Mesendoderm (in vitro differentiated cells): ENCODE measurements at regions not wholly inside any gene's neighbourhood (a gene's known extent, or its start where the extent isn't known, plus 50 kb on each side); places are given as distances from the start of the nearest gene placed in this dataset.

ENCODE experiments used
- DNase-seq: peaks from one replicate; pipeline ENCODE4 v3.0.0; 2013
- H2AK5ac ChIP-seq: 2 replicates; pipeline ENCODE4 v1.6.1; 2013; ENCODE audit warnings: low read length, inconsistent platforms
- H2BK120ac ChIP-seq: 2 replicates; pipeline ENCODE4 v1.6.1; 2013; ENCODE audit warnings: low read depth, mild to moderate bottlenecking, low read length, moderate library complexity, mixed read lengths
- H2BK15ac ChIP-seq: replicated peaks from 2 replicates; pipeline ENCODE4 v1.6.1; 2013; ENCODE audit warnings: low read depth, mild to moderate bottlenecking, moderate library complexity
- H2BK5ac ChIP-seq: 2 replicates; pipeline ENCODE4 v1.6.1; 2013; ENCODE audit warnings: low read length, inconsistent platforms
- H3K18ac ChIP-seq: 2 replicates; pipeline ENCODE4 v1.6.1; 2013; ENCODE audit warnings: mild to moderate bottlenecking, low read length, mixed read lengths
- H3K23ac ChIP-seq: one replicate; pipeline ENCODE4 v1.6.1; 2013; ENCODE audit warnings: low read length
- H3K27ac ChIP-seq: 2 replicates; pipeline ENCODE4 v1.5.1; 2013; ENCODE audit warnings: low read depth, mild to moderate bottlenecking, inconsistent platforms, low read length, moderate library complexity
- H3K27me3 ChIP-seq: 2 replicates; pipeline ENCODE4 v1.6.1; 2013; ENCODE audit warnings: low read length, control low read depth, mild to moderate bottlenecking, inconsistent platforms; ENCODE audit not compliant: insufficient read depth, poor library complexity
- H3K36me3 ChIP-seq: 2 replicates; pipeline ENCODE4 v1.6.1; 2013; ENCODE audit warnings: low read length, inconsistent platforms; ENCODE audit not compliant: control insufficient read depth, insufficient read depth
- H3K4ac ChIP-seq: one replicate; pipeline ENCODE4 v1.6.1; 2013; ENCODE audit warnings: low read depth, mild to moderate bottlenecking, low read length, moderate library complexity
- H3K4me1 ChIP-seq: 2 replicates; pipeline ENCODE4 v1.6.1; 2013; ENCODE audit warnings: low read depth, low read length, inconsistent platforms; ENCODE audit not compliant: control insufficient read depth
- H3K4me2 ChIP-seq: 2 replicates; pipeline ENCODE4 v1.6.1; 2013; ENCODE audit warnings: low read length
- H3K4me3 ChIP-seq: 2 replicates; pipeline ENCODE4 v1.5.1; 2013; ENCODE audit warnings: mild to moderate bottlenecking, low read length
- H3K56ac ChIP-seq: one replicate; pipeline ENCODE4 v1.6.1; 2013; ENCODE audit warnings: low read length
- H3K79me1 ChIP-seq: 2 replicates; pipeline ENCODE4 v1.6.1; 2013; ENCODE audit warnings: low read length, inconsistent platforms
- H3K79me2 ChIP-seq: 2 replicates; pipeline ENCODE4 v1.6.1; 2013; ENCODE audit warnings: mild to moderate bottlenecking, low read length; ENCODE audit not compliant: control insufficient read depth, insufficient read depth
- H3K9ac ChIP-seq: 2 replicates; pipeline ENCODE4 v1.6.1; 2013; ENCODE audit warnings: low read length, inconsistent platforms
- H4K5ac ChIP-seq: one replicate; pipeline ENCODE4 v1.6.1; 2013; ENCODE audit warnings: low read length
- H4K8ac ChIP-seq: one replicate; pipeline ENCODE4 v1.6.1; 2013; ENCODE audit warnings: low read depth, mild to moderate bottlenecking, control low read depth, low read length, moderate library complexity
- WGBS: extraction: QIAGEN DNeasy Blood & Tissue Kit; methylation state at CpG from one replicate; pipeline ENCODE4 v1.1.7; 2013; ENCODE audit warnings: low lambda C conversion rate, missing lambda C conversion rate; ENCODE audit not compliant: insufficient coverage; ENCODE audit errors: extremely low coverage; 5-methylcytosine and 5-hydroxymethylcytosine counted together

GRCh38 chr9:31065691-31066090 is 1318.8 kb upstream of the ACO1 start:
- Histone ChIP-seq H3K27ac (no peak overlapping the region), H3K36me3 (no peaks in the 10 kb centered on the region), H3K79me2 (no peaks in the 10 kb centered on the region), H3K56ac (no peak overlapping the region), H2BK15ac (no peak overlapping the region), H3K9ac (no peak overlapping the region), H3K4me2 (no peak overlapping the region), H4K8ac (no peak overlapping the region), H2BK120ac (no peak overlapping the region), H3K27me3 (no peaks in the 10 kb centered on the region), H3K4me1 (no peaks in the 10 kb centered on the region), H4K5ac (no peak overlapping the region), H3K4ac (no peak overlapping the region), H2BK5ac (no peak overlapping the region), H3K79me1 (no peaks in the 10 kb centered on the region), H3K18ac (no peak overlapping the region), H3K4me3 (no peak overlapping the region), H2AK5ac (no peak overlapping the region), H3K23ac (no peak overlapping the region)
- WGBS = no CpG with 5 or more reads among the region's 3 CpGs
- DNase-seq = no peak

GRCh38 chr9:31067418-31067817 is 1317.0 kb upstream of the ACO1 start:
- no peaks in the 10 kb centered on the region for H3K79me2 ChIP-seq
- H3K4me3 ChIP-seq = no peak overlapping the region
- no peak overlapping the region for H4K5ac ChIP-seq
- H3K9ac ChIP-seq = no peak overlapping the region
- no peak overlapping the region for H3K27ac ChIP-seq
- no peak overlapping the region for H2BK120ac ChIP-seq
- H3K27me3 ChIP-seq = no peaks in the 10 kb centered on the region
- H3K4me1 ChIP-seq = no peaks in the 10 kb centered on the region
- H2AK5ac ChIP-seq = no peak overlapping the region
- H3K56ac ChIP-seq = no peak overlapping the region
- H3K36me3 ChIP-seq = no peaks in the 10 kb centered on the region
- no peak overlapping the region for H2BK5ac ChIP-seq
- H2BK15ac ChIP-seq = no peak overlapping the region
- H3K18ac ChIP-seq = no peak overlapping the region
- WGBS = no CpG with 5 or more reads among the region's 2 CpGs
- no peak overlapping the region for H3K4ac ChIP-seq
- H3K4me2 ChIP-seq = no peak overlapping the region
- H3K23ac ChIP-seq = no peak overlapping the region
- DNase-seq = no peak
- H3K79me1 ChIP-seq = no peaks in the 10 kb centered on the region
- no peak overlapping the region for H4K8ac ChIP-seq

GRCh38 chr9:31071606-31072286 is 1312.7 kb upstream of the ACO1 start:
- no peaks in the 10 kb centered on the region for H3K27me3 ChIP-seq
- WGBS = no CpG with 5 or more reads among the region's 23 CpGs
- no peak overlapping the region for H3K23ac ChIP-seq
- no peak overlapping the region for H3K4ac ChIP-seq
- H3K27ac ChIP-seq = no peak overlapping the region
- no peak overlapping the region for H3K9ac ChIP-seq
- no peak overlapping the region for H2AK5ac ChIP-seq
- H3K4me1 ChIP-seq = no peaks in the 10 kb centered on the region
- no peak overlapping the region for H4K5ac ChIP-seq
- no peak overlapping the region for H4K8ac ChIP-seq
- no peaks in the 10 kb centered on the region for H3K36me3 ChIP-seq
- DNase-seq = no peak
- no peaks in the 10 kb centered on the region for H3K79me1 ChIP-seq
- H3K79me2 ChIP-seq = no peaks in the 10 kb centered on the region
- H2BK15ac ChIP-seq = no peak overlapping the region
- H3K18ac ChIP-seq = no peak overlapping the region
- H3K4me3 ChIP-seq = no peak overlapping the region
- no peak overlapping the region for H3K4me2 ChIP-seq
- no peak overlapping the region for H3K56ac ChIP-seq
- no peak overlapping the region for H2BK120ac ChIP-seq
- H2BK5ac ChIP-seq = no peak overlapping the region

- Histone ChIP-seq H3K23ac (no peak overlapping the region), H3K27ac (no peak overlapping the region), H2BK15ac (no peak overlapping the region), H4K5ac (no peak overlapping the region), H3K4me2 (no peak overlapping the region), H3K18ac (no peak overlapping the region), H3K4me1 (no peaks in the 10 kb centered on the region), H3K27me3 (no peaks in the 10 kb centered on the region), H2AK5ac (no peak overlapping the region), H3K79me2 (no peaks in the 10 kb centered on the region), H3K56ac (no peak overlapping the region), H3K36me3 (no peaks in the 10 kb centered on the region), H3K4me3 (no peak overlapping the region), H2BK120ac (no peak overlapping the region), H3K4ac (no peak overlapping the region), H2BK5ac (no peak overlapping the region), H3K79me1 (no peaks in the 10 kb centered on the region), H3K9ac (no peak overlapping the region), H4K8ac (no peak overlapping the region)
- DNase-seq = no peak
- no CpG with 5 or more reads among the region's 2 CpGs for WGBS
Observed at GRCh38 chr9:31078175-31078574, 1306.3 kb upstream of the ACO1 start.

DNA sequence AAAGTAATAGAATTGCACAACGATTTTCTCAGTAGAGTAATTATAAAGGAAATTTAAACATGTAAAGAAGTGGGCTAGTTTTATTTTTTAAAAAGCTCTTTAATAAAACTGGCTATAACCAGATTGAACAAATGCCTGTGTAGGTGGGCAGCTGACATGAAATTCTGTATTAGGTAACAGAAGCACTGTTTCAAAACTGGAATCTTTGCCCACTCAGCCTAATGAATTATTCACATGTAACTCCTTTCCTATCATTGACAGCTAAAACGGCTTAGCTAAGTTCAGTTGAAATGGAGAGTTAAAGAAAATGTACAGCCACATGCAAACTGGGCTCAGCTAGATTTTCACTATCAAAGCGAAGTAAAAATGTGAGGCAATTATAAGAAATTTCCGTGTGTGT is 1300.1 kb upstream of the ACO1 start:
- Histone ChIP-seq H3K4ac (no peak overlapping the region), H3K56ac (no peak overlapping the region), H2BK120ac (no peak overlapping the region), H4K8ac (no peak overlapping the region), H3K27ac (no peak overlapping the region), H3K9ac (no peak overlapping the region), H3K36me3 (no peaks in the 10 kb centered on the region), H3K4me2 (no peak overlapping the region), H2BK15ac (no peak overlapping the region), H3K79me2 (no peaks in the 10 kb centered on the region), H2BK5ac (no peak overlapping the region), H3K27me3 (no peaks in the 10 kb centered on the region), H3K4me3 (no peak overlapping the region), H3K18ac (no peak overlapping the region), H3K23ac (no peak overlapping the region), H4K5ac (no peak overlapping the region), H3K4me1 (no peaks in the 10 kb centered on the region), H2AK5ac (no peak overlapping the region), H3K79me1 (no peaks in the 10 kb centered on the region)
- no peak for DNase-seq
- no CpG with 5 or more reads among the region's 4 CpGs for WGBS

GRCh38 chr9:31089549-31090221 is 1294.8 kb upstream of the ACO1 start:
- Histone ChIP-seq H3K4me1 (no peaks in the 10 kb centered on the region), H3K79me1 (no peaks in the 10 kb centered on the region), H3K18ac (no peak overlapping the region), H3K9ac (no peak overlapping the region), H3K4me3 (no peak overlapping the region), H4K8ac (no peak overlapping the region), H3K79me2 (no peaks in the 10 kb centered on the region), H3K23ac (no peak overlapping the region), H2BK120ac (no peak overlapping the region), H3K27ac (no peak overlapping the region), H2BK5ac (no peak overlapping the region), H3K4ac (no peak overlapping the region), H2AK5ac (no peak overlapping the region), H3K36me3 (no peaks in the 10 kb centered on the region), H3K4me2 (no peak overlapping the region), H2BK15ac (no peak overlapping the region), H3K56ac (no peak overlapping the region), H3K27me3 (no peaks in the 10 kb centered on the region), H4K5ac (no peak overlapping the region)
- DNase-seq = no peak
